ENCODE measurements at regions not wholly inside any gene's neighbourhood (a gene's known extent, or its start where the extent isn't known, plus 50 kb on each side); places are given as distances from the start of the nearest gene placed in this dataset.

- H3K4me3 ChIP-seq (ENCODE audit: low read depth, low read length): no peak overlapping the region
- in situ Hi-C loops (cut with HindIII; ENCODE audit: low sequenced_read_pairs): no loop called here
- TF ChIP-seq CTCF (IDR thresholded peaks at IDR 0.05; ENCODE audit: low read depth, low read length): no peak
- no peak for DNase-seq (ENCODE audit: low read depth, low spot score)
Observed at GRCh38 chr16:10232757-10233156, 50.5 kb upstream of the GRIN2A start.

- in situ Hi-C loops (cut with HindIII; ENCODE audit: low sequenced_read_pairs): no loop called here
- H3K4me3 ChIP-seq (ENCODE audit: low read depth, low read length): no peak overlapping the region
- TF ChIP-seq CTCF (IDR thresholded peaks at IDR 0.05; ENCODE audit: low read depth, low read length): no peak
- no peak for DNase-seq (ENCODE audit: low read depth, low spot score)
Observed at GRCh38 chr16:10239640-10240039, 57.4 kb upstream of the GRIN2A start.

GRCh38 chr16:10240854-10241613 lies 58.8 kb upstream of the GRIN2A start:
- H3K4me3 ChIP-seq (ENCODE audit: low read depth, low read length): no peak overlapping the region
- no peak for DNase-seq (ENCODE audit: low read depth, low spot score)
- TF ChIP-seq CTCF (IDR thresholded peaks at IDR 0.05; ENCODE audit: low read depth, low read length): no peak
- in situ Hi-C loops (cut with HindIII; ENCODE audit: low sequenced_read_pairs): no loop called here

GRCh38 chr16:10242097-10242496 lies 59.9 kb upstream of the GRIN2A start:
- no peak for TF ChIP-seq CTCF (IDR thresholded peaks at IDR 0.05; ENCODE audit: low read depth, low read length)
- in situ Hi-C loops (cut with HindIII; ENCODE audit: low sequenced_read_pairs): no loop called here
- no peak overlapping the region for H3K4me3 ChIP-seq (ENCODE audit: low read depth, low read length)
- no peak for DNase-seq (ENCODE audit: low read depth, low spot score)

- no peak for TF ChIP-seq CTCF (IDR thresholded peaks at IDR 0.05; ENCODE audit: low read depth, low read length)
- no peak overlapping the region for H3K4me3 ChIP-seq (ENCODE audit: low read depth, low read length)
- DNase-seq (ENCODE audit: low read depth, low spot score): no peak
- in situ Hi-C loops (cut with HindIII; ENCODE audit: low sequenced_read_pairs): no loop called here
Observed at GRCh38 chr16:10242916-10243315, 60.7 kb upstream of the GRIN2A start.

- TF ChIP-seq CTCF (IDR thresholded peaks at IDR 0.05; ENCODE audit: low read depth, low read length): no peak
- in situ Hi-C loops (cut with HindIII; ENCODE audit: low sequenced_read_pairs): no loop called here
- no peak overlapping the region for H3K4me3 ChIP-seq (ENCODE audit: low read depth, low read length)
- no peak for DNase-seq (ENCODE audit: low read depth, low spot score)
Observed at GRCh38 chr16:10245002-10245401, 62.8 kb upstream of the GRIN2A start.
